ENCODE measurements at regions not wholly inside any gene's neighbourhood (a gene's known extent, or its start where the extent isn't known, plus 50 kb on each side); places are given as distances from the start of the nearest gene placed in this dataset.
"Not testable (repeated sequence)": the region's sequence is repeated elsewhere in the genome, so short reads cannot be mapped to it uniquely, and the experiment has no call there.

DNA sequence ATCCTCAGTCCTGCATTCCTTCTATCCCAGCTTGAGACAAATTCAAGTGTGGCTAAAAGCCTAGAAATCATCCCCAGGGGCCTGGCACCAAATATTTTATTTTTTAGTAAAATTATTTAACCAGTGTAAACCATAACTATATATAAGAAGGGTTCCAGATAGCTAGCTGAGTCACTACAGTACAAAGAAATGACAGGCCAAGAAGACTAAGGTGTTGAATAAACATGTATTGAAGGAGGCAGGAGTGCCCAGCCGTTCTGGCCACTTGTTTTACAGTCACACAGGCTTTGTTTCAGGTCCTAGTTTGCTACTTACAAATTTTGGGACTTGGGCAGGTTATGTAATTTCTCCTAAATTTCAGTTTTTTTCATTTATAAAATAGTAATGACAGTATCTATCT is 225.9 kb upstream of the PITX2 start:
- DNase-seq (ENCODE audit: low read depth, low spot score): no peak

DNA sequence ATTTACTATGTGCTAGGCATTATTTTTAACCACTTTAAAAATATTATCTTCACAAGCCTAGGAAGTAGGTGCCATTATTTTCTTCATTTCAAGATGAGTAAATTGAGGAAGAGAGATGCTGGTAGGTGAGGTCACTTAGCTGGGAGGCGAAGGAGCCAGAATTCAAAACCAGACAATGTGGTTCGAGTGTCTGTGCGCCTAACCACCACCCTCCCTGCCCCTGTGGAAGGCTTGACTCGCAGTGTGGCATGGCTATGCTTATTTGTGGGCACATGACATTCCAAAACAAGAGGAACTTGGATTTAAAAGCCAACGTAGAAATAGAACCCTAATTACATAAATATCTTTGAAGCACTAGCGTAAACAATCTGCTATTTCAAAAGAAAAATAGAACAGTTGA is 226.6 kb upstream of the PITX2 start:
- no peak for DNase-seq (ENCODE audit: low read depth, low spot score)

DNA sequence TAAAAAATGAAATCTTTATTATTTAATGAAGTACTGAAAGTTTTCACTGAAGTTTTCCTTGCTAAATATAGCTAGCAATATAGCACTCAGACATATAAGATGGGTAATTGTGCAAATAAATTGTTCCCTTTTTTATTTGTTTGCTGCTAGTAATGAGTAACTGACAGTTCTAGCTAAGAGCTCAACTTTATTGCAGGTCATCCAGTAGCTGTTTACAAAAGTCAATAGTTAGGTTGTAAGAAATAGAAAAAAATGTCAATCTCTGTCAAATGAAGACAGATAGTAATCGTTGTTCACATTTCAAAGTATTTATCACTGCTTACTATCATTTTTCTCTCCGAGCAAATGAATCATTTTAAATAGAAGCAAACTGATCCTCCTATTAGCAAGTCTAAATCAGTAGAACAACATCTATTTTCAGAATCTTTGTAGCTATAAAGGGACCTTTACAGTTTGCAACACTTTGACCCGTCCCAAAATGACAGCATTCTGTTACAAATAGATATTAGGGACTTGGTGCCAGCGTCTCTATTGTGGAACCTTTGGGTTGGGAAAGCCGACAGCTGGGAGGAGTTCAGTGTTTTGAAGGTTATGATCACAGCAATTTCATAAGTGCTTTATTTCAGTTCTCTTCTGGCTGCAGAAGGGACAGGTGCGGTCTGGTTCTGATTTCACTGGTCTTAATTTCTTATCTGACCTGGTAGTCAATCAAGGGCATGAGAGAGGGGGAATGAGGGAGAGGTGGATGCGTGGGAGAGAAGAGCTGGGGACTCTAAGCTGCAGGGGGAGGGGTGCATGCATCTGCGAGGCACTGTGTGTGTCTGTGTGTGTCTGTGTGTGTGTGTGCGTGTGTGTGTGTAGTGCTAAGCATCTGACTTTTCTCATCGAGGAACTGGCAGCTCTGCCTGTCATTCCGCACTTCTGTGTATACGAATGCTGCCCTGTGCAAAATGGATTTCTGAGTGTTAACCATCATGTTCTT is 227.9 kb upstream of the PITX2 start:
- no peak for DNase-seq (ENCODE audit: low read depth, low spot score)

DNA sequence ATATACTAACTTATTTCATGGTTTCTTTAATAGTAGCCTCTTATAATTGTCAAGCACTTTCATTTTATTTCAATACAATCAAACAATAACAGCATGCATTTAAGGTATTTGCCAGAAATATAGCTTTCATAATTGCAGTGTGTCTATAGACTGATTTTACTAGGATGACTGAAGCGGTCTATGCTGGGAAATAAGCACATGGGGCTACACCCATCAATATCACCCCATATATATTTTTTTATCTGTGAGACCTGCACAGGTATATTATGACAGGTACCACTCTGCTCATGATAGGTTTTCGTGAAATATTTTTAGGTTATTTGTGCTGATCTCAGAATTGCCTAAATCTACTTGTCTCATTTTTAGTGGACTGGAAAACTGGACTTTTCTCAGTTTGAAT is 229.1 kb upstream of the PITX2 start:
- DNase-seq (ENCODE audit: low read depth, low spot score): no peak

DNA sequence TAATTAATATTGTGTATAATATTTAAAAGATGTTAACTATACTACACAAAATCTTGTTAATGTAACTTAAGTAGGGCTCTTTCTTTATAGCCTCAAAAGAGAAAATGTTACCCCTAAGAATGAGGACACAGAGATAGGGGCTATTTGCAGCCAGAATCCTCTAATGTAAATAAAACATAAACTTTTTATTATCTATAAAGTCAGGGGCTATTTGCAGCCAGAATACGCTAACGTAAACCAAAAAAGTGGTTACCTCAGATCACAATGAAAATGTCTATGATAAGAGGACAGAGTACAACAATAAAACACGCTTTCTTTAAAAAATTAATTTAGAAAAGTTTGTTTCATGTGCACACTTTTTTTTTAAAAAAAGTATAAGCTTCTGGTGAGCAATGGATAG is 229.9 kb upstream of the PITX2 start:
- no peak for DNase-seq (ENCODE audit: low read depth, low spot score)

DNA sequence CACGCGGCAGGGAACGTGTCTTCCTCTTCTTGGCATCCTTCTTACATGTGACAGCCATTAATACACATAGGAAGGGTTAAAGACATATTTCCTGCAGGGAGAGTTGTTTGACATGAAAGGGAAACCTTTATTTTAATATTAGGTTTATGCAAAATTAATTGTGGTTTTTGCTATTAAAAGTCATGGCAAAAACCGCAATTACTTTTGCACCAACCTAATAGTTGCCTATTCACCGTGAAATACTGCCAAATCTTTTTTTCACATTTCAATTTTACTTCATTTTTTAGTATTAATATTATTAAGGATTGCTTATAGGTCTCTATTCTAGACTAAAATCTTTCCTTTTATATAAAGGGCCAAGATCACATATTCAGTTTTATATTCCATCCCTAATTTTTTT is 230.4 kb upstream of the PITX2 start:
- DNase-seq (ENCODE audit: low read depth, low spot score): no peak

DNA sequence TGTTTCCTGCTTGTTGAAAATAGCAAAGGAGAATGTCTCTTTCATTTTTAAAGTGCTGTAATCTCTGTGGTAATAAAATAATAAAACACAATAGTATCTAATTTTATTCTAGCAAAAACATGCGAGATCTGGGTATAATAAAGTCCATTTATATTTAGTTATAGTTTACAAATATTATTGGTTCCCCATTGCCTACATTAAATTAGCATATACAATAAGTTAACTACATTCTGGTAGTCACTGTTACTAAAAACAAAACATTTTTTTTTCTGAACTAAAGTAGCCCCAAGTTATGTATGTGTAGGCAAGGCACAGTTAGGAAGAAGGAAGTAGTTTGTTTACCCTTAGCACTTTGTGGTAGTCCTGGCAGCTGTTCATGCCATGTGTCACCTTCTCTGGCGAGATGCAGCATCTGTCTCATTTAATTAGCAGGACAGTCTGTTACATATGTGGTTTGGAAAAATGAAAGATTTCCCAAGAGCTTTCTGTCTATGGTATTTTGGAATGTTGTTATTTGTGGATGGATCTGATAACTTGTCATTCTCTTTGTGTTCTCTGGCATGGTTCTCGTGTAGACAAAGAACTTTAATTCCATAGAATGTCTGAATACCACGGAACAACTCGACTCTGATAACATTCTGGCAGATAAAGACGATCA is 231.3 kb upstream of the PITX2 start:
- DNase-seq (ENCODE audit: low read depth, low spot score): no peak

DNA sequence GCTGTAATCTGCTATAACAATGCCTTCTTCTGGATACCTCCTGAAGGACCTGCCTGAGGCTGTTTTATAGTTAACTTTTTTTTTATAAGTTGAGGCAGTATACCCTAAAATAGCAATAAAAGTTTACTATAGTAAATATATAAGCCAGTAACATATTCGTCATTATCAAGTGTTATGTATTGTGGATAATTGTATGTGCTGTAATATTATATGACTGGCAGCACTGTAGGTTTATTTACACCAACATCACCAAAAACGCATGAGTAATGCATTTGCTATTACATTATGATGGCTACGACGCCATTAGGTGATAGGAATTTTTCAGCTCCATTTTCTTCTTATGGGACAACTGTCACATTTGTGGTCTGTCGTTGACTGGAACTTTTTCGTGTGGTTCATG is 237.2 kb upstream of the PITX2 start:
- no peak for DNase-seq (ENCODE audit: low read depth, low spot score)

DNA sequence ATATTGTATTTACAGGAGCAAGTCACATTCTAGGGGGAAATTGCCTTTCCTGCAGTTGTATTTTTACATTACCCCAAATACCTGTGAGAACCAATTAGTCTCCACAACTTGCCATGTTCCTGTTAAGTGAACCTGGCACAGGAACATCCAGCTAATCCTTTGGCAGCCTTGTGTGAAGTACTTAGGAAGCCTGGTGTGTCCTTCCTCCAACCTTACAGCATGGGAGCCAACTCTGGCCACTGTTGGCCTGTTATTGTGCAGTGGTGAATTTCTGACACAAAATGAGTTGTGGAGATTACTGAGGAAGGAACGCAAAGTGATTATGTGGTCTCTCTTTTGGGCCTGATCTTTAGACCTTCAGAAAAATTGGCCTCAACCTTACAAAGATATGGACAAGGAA is 238.0 kb upstream of the PITX2 start:
- DNase-seq (ENCODE audit: low read depth, low spot score): no peak

DNA sequence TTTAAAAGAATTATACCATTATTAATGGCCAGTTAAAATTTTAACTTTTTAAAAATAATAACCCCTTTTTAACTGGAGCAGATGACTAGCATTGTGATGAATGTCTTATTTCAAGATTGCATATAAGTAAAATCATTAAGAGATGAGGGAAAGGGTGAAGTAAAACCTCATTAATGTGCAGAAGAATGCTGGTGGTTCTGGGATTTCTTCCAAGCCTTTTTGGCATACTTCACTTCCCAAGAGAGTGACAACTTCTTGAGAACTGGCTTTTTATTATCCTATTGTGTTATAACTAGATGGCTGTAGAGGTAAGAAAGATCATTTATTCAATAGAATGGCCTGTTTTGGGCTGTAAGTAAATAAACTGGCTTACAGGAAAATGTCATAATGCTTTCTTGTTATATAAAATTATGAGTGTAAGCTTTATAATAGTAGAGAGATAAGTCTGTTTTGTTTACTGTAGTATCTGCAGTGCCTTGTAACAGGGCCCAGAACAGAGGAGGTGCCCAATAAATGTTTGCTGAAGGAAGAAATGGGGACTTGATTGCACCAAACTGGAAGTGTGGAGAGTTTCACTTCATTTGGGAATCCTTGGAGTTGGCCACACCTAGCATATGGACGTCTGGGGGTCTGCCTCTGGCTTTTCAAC is 242.9 kb upstream of the PITX2 start:
- no peak for DNase-seq (ENCODE audit: low read depth, low spot score)

DNA sequence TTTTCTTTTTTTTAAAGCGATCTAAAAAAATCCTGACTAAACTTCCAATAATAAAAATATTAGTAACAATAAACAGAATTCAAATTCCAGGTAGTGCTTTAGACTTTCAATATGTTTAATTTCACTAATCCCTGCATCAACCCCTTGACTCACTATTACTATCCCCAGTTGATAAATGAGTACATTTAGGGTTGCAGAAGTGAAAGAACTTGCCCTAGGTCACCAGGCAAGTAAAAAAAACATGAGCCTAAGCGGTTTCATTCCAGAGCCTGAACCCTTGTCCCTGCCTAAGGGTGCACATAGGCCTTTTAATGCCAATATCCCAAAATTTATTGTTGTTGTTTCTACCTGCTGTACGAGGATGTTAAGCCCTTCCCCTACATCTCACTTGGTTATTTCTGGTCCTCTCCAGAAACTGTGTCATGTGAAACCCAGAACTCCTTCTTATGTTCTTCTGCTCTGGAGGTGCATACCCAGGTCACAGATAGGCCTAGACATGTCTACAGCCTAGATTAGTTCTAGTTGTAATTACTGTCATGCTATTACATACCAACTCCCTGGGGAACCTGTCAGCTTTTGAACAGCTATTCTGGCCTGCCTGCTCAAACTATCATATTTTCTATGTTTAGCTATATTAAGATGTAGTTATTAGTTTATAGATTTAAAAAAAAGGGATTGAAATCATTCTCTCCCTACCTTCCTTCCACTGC is 244.5 kb upstream of the PITX2 start:
- DNase-seq (ENCODE audit: low read depth, low spot score): no peak

DNA sequence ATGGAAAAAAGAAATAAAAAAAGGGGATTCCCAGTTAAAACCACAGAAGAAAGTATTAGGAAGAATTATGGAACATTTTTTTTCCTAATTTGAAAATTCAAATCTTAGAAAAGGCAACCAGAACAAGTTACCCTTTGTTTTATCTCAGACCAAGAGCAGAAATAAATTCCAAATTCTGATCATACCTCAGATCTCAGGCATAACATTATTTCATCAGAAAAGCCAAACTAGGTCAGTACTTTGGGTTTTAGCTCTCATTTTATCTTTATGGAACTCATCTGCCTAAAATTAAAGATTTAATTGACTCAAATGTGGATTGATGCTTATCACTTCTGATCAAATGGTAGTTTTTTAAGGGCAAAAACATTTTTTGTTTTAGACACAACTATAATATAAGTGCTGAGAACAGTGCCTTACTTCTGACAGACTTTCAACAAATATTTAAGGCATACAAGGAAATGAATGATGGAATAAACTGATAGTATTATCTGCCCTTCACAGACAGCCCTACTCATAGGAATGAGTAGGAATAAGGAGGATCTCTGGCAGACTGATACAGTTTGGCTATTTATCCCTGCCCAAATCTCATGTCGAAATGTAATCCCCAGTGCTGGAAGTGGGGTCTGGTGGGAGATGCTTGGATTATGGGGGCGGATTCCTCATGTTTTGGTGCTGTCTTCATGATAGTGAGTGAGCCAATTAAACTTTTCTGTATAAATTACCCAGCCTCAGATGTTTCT is 245.3 kb upstream of the PITX2 start:
- DNase-seq (ENCODE audit: low read depth, low spot score): no peak

DNA sequence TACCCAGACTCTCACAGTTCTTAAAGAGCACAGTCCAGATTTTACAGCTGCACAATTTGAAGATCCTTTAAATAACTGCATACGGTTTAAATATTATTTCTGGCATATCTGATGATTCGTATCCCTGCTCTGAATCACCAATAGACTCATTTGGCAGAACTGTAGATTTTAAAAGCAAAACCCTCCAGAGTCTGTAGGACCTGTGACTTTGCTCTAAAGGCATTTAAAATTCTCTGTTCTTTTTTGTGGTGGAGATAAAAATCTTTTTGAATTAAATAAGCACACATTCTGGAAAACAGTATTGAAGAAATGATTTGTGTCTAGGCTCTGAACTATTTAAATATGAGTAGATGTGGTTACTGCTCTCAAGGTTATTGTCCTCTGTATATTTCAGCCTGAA is 246.2 kb upstream of the PITX2 start:
- no peak for DNase-seq (ENCODE audit: low read depth, low spot score)

DNA sequence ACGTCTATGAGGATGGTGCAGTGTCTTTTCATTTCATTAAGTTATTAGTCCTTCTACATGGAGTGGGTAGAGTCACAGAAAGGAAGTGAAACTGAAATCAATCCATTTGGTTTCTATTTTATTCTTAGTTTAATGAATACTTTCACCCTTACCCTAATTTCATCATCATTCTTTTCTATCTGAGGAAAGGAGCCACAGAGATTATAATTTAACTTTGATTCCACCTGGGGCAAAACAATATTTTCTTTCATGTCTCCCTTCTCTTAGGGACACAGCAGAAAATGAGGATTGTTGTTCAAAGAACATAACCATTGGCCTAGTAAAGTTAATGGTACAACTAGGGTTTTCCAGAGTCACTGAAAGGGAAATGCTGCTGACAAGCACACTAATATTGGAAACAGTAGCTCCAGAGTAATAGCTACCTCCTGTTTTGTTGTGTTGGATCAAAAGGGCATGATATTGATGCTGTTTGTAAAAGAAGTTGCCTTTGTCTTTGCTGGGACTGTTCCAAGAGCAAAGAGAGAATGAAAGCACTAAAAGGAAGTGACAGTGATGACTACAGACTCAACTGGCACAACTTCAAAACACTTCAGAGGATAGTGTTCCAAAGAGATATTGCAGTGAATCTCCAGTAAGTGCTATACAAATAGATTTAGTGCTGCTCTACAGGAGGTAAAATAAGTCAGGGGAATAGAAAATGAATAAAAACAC is 247.1 kb upstream of the PITX2 start:
- no peak for DNase-seq (ENCODE audit: low read depth, low spot score)

DNA sequence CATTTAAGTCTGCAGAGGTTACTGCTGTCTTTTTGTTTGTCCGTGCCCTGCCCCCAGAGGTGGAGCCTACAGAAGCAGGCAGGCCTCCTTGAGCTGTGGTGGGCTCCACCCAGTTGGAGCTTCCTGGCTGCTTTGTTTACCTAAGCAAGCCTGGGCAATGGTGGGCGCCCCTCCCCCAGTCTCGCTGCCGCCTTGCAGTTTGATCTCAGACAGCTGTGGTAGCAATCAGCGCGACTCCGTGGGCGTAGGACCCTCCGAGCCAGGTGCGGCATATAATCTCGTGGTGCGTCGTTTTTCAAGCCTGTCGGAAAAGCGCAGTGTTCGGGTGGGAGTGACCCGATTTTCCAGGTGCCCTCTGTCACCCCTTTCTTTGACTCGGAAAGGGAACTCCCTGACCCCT is 253.3 kb upstream of the PITX2 start:
- not testable (repeated sequence) for DNase-seq (ENCODE audit: low read depth, low spot score)

DNA sequence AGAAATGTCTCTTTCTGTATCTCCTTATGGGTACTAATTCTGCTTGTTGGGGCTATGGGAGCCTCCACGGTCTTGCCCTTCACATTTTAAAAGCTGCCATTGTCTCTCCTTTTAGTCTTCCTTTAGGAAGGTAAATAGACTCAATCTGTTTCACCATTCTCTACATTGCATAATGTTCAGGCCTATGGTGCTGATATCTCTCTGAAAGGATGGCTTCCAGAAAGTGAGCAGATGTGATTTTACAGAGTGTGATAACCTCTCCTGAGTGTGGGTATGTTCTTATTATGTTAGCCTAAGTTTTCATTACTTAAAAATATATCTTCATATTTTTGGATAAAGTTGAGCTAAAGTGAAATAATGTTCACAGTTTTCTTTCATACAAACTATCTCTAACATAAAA is 254.0 kb upstream of the PITX2 start:
- DNase-seq (ENCODE audit: low read depth, low spot score): no peak

DNA sequence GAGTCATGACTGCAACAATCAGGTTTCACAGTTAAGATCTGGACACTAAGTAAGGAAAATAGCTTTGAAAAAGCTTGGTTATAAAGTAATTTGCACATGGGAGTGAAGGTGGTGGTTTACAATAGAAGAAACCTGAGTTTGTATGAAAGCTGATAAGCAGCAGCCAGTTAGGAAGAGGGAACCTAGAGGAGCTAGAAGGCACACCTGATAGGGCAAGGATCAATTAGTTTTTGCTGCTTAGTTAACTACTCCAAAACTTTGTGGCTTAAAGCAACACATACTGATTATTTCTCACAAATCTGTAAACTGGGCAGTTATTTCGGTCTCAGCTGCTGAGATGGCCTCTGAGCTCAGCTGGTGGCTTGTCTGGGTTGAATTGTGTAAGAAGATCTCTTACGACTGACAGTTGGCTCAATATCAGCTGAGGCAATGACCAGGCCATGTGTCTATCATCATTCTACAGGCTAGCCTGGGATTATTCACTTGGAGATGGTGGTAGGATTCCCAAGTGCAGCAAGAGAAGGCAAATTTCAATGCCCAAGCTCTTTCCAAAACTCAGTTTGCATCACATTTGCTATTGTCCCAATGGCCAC is 255.0 kb upstream of the PITX2 start:
- DNase-seq (ENCODE audit: low read depth, low spot score): no peak

DNA sequence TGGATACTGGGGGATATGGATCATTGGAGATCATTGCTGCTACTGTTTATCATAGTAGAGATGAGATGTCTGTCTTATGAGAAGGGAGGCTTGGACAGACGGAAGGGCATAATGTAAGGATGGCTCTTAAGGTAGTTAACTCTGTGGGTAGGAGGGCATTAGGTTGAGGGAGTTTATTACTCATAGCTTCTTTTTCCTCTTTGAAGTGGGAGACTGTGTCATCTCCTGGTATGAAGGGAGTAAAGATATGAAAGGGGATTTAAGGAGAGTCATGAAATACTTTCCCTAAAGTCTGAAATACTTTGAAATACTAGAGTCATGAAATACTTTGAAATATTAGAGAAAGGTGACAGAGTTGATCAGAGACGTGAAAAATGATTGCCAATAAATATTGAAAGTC is 255.5 kb upstream of the PITX2 start:
- DNase-seq (ENCODE audit: low read depth, low spot score): no peak

DNA sequence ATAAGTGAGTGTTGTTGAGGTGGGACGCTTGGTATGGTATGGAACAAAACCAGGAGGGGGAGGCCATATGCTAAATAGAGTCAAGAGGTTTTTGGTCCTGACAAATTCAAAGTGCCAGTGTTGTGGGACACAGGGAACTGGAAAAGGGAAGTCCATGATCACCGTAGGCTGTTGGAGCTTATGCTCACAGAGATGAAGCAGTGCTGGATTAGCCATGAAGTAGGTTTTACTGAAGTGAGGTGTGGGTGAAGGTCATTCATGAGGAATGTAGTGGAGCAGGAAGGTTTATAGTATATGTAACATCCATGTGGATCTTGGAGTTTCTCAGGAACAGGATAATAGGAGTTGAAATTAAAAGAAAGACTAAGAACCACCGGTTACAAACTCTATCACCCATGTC is 256.1 kb upstream of the PITX2 start:
- DNase-seq (ENCODE audit: low read depth, low spot score): no peak

DNA sequence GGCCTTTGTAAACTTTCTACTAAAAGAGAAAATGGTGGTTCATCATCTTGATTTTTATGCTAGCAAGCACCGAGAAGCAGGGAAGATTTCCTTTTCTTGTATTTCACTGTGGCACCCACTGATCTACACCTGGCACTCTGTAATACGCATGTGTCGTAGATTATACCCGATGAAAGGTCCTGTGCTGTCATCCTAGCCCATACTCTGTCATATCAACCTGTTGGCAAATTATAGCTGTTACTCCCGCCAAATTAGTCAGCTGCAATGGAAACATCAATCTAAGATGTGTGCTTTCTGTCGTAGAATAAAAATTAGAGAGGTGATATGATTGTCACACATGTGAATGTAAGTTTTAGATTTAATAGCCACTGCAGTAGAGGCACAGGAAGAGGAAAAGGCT is 263.4 kb upstream of the PITX2 start:
- no peak for DNase-seq (ENCODE audit: low read depth, low spot score)

Data from iPS DF 19.7 (cell line).